ENCODE measurements at regions not wholly inside any gene's neighbourhood (a gene's known extent, or its start where the extent isn't known, plus 50 kb on each side); places are given as distances from the start of the nearest gene placed in this dataset.
"Not testable (repeated sequence)": the region's sequence is repeated elsewhere in the genome, so short reads cannot be mapped to it uniquely, and the experiment has no call there.

GRCh38 chr10:117819304-117819703 lies 227.4 kb downstream of the RAB11FIP2 start:
- DNase-seq (ENCODE audit: low read depth) = no peak
- no peak for TF ChIP-seq CTCF (IDR thresholded peaks at IDR 0.05; ENCODE audit: control insufficient read depth, insufficient read depth, low read depth, low read length, missing control alignments)
- H3K4me3 ChIP-seq (ENCODE audit: control insufficient read depth, low read depth, low read length) = no peak overlapping the region

GRCh38 chr10:117823980-117824379 lies 222.8 kb downstream of the RAB11FIP2 start:
- DNase-seq (ENCODE audit: low read depth) = no peak
- no peak overlapping the region for H3K4me3 ChIP-seq (ENCODE audit: control insufficient read depth, low read depth, low read length)
- TF ChIP-seq CTCF (IDR thresholded peaks at IDR 0.05; ENCODE audit: control insufficient read depth, insufficient read depth, low read depth, low read length, missing control alignments) = no peak

- TF ChIP-seq CTCF (IDR thresholded peaks at IDR 0.05; ENCODE audit: control insufficient read depth, insufficient read depth, low read depth, low read length, missing control alignments) = no peak
- no peak overlapping the region for H3K4me3 ChIP-seq (ENCODE audit: control insufficient read depth, low read depth, low read length)
- DNase-seq (ENCODE audit: low read depth) = no peak
These were observed 216.5 kb downstream of the RAB11FIP2 start for GRCh38 chr10:117830205-117830604.

- no peak for TF ChIP-seq CTCF (IDR thresholded peaks at IDR 0.05; ENCODE audit: control insufficient read depth, insufficient read depth, low read depth, low read length, missing control alignments)
- H3K4me3 ChIP-seq (ENCODE audit: control insufficient read depth, low read depth, low read length) = no peak overlapping the region
- no peak for DNase-seq (ENCODE audit: low read depth)
These were observed 215.9 kb downstream of the RAB11FIP2 start for GRCh38 chr10:117830787-117831212.

DNA sequence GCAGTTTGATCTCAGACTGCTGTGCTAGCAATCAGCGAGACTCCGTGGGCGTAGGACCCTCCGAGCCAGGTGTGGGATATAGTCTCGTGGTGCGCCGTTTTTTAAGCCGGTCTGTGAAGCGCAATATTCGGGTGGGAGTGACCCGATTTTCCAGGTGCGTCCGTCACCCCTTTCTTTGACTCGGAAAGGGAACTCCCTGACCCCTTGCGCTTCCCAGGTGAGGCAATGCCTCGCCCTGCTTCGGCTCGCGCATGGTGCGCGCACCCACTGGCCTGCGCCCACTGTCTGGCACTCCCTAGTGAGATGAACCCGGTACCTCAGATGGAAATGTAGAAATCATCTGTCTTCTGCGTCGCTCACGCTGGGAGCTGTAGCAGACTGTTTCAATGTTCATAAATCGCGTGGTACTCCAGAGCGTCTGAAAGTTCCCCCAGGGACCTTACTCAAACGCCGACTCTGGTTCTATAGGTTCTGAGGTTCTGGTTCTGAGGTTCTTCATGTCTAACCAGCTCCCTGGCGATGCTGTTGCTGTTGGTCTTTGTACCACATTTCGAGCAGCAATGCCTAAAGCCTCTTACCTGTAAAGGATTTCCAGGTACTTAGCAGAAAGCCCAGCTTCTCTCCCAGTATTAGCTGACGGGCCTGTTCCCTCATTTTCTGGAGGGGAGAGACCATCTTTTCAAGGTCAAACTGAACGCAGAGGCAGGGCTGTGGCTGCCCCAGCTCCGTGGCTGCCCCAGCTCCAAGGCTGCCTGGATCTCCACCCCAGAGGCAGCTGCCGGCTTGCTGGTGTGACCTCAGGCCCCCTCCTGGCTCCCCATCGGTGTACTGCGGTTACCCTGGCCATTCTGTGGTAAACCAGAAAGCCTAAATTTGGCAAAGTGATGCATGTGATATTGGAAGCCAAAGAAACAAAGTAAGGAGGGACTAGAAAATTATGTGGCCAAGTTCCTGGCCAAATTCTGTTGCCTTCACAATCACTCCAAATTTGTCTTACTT lies 207.9 kb downstream of the RAB11FIP2 start:
- not testable (repeated sequence) for DNase-seq (ENCODE audit: low read depth); H3K4me3 ChIP-seq (ENCODE audit: control insufficient read depth, low read depth, low read length)

DNA sequence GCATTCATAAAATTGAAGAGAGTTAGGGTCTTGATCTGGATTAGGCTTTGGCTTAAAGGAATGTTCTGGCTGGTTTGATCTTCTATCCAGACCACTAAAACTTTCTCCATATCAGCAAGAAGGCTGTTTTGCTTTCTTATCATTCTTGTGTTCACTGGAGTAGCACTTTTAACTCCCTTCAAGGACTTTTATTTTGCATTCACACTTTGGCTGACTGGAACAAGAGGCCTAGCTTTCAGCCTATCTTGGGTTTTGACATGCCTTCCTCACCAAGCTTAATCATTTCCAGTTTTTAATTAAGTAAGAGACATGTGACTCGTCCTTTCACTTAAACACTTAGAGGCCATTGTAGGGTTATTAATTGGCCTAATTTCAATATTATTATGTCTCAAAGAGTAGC lies 190.3 kb downstream of the RAB11FIP2 start:
- DNase-seq (ENCODE audit: low read depth); H3K4me3 ChIP-seq (ENCODE audit: control insufficient read depth, low read depth, low read length): not testable (repeated sequence)

DNA sequence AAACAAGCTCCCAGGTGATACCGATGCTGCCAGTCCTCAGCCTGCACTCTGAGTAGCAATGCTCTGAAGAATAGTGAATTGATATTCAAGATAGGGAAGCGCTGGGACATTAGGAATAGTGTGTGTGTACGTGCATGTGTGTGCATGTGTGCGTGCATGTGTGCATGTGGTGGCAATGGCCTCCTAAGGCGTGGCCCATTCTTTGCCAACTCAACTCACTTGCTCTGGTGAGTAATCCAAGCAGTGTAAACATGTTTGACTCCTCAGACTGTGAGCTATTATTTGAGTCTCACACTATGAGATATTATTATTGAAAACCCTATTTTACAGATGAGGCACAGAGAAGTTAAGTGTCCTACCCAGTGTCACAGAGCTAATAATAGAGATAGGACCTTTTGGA lies 186.6 kb downstream of the RAB11FIP2 start:
- no peak for DNase-seq (ENCODE audit: low read depth)
- no peak overlapping the region for H3K4me3 ChIP-seq (ENCODE audit: control insufficient read depth, low read depth, low read length)
- no peak for TF ChIP-seq CTCF (IDR thresholded peaks at IDR 0.05; ENCODE audit: control insufficient read depth, insufficient read depth, low read depth, low read length, missing control alignments)
